ENCODE measurements at regions not wholly inside any gene's neighbourhood (a gene's known extent, or its start where the extent isn't known, plus 50 kb on each side); places are given as distances from the start of the nearest gene placed in this dataset.

DNA sequence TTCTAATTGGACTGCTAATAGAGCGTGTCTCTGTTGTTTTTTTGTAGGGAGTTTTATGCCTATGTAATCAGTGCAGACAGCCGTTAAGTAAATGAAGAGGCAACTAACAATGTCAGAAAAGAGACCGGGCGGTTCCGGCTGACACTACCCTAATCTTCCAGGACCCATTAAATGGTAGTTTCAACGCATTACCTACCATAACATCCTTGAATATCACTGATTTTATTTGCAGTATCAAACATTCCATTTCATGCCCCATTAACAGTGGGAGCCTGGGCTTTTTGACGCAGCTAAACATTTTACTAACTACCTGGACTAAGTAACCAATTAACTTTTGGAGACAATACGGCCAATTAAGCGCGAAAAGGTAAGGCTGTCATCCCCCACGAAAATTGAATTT lies 832.9 kb upstream of the NR2F2 start:
- DNase-seq = no peak

DNA sequence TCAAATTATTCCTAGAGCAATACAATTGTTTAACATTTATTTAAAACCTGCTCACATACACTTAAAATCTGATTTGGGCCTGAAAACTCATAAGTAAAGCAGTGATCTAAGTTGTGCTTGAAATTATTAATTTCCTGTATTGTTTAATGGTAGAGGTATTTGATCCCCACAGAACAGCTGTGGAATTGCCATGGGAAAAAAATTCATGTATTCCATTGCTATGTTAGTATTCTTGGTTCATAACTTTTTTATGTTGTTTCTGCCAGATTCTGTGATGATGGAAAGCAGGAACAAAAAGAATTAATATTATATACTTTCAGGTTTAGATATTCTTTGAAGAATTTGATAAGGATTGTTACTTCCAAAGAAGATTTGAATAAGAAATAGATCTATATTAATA lies 831.5 kb upstream of the NR2F2 start:
- no peak for DNase-seq

DNA sequence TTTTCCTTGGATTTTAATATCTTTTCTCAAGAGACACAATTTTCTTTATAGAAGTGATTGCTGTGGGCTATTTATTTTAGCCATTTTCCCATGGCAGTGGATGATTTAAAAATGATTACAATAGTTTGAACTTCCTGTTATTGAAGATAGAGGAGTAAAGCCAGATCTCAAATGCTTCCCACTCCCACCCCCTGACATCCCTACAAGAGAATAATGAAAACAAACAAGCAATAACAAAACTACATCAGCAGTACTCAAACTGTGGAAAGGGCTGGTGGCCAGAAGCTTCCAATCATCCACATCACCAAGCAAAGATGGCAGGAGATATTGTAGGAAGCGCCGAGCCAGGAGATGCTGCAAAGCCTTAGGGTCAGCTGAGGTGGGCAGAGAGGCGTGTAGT lies 831.1 kb upstream of the NR2F2 start:
- DNase-seq = no peak

DNA sequence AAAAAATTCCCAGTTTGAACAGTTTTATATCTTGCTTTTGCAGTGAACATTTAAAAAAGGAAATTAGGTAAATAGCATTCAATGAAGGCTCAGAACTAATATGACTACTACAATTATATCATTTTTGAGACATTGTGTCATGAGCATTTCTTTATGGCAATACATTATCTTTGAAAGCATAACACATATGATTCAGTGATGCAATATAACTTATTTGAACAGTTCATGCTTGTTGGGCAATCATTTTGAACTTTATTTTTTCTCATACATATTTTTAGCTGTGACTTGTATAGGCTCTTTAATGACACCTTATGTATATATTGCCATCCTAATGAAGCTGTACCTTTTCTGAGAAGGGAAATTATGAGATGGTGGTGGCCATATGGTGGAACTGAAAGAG lies 828.6 kb upstream of the NR2F2 start:
- no peak for DNase-seq

DNA sequence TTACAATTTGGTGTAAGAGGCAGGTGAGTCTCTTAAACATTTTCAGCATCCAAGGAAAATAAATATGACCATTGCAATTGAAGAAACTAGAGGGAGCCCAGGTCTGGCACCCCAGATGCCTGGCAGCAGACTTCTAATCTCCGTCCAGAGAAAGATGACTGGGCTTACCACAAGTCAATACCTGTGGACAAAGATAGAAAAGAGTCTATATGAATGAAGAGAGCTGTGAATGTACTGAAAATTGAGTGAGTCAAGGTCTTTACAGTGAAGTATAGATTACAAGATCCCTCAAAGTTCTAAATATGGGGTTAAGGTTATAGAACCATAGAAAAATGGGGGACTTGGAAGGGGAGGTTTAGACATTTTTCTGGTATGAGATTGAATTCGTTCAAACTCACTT lies 827.4 kb upstream of the NR2F2 start:
- no peak for DNase-seq

DNA sequence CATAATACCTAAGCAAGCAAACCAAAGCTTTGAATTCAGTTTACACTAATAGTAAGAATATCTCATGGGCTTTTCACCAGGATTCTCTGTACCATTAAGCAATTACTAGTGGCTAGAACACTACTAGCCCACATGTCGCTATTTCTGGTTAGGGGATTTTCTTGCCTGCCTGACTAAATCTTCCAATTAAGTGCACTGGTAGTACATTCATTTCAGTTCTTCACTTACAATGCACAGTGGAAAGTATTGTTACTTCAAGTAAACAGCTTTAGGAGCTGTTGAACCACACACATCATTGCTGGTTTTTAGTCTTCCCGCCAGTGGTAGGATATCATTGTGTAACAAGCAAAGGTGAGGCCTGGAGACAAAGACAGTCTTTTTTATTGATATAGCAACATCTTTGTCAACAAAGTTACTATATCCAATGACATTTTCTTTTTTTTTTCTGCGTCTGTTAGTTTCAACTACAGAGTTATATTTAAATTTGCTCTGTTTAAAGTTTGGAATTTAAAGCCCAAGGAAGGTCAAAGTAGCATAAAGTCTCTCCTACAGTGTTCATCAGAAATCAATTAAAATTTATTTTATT lies 826.8 kb upstream of the NR2F2 start:
- DNase-seq = no peak

DNA sequence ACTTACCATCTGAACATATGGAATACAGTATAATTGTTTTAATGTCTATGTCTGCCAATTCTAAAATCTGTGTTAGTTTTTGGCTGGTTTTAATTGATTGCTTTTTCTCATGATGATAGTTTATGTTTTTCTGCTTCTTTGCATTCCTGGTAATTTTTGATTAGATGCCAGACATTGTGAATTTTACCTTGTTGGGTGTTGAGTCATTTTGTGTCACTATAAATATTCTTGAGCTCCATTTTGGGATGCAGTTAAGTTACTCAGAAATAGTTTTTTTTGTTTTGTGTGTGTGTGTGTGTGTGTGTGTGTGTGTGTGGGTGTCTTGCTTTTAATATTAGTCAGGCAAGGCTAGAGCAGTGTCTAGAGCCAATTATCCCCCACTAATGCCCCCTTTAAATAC lies 818.8 kb upstream of the NR2F2 start:
- DNase-seq = no peak

DNA sequence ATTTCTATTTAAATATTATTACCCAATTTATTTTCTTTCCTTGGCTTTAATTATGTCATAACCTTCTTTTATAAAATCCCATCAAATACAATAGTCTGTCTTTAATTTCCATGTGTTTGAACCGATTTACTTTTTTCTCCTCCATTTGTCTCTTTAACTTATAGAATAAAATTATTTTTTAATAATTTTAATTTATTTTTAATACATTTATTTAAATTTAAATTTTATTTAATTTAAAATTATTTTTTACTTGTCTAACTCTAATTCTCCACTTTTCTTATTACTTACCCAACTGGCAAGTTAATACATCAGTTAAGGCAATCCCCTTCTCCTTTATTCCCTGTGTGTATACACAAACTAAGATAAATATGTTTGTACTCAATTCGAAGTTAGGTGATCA lies 817.6 kb upstream of the NR2F2 start:
- DNase-seq = no peak

DNA sequence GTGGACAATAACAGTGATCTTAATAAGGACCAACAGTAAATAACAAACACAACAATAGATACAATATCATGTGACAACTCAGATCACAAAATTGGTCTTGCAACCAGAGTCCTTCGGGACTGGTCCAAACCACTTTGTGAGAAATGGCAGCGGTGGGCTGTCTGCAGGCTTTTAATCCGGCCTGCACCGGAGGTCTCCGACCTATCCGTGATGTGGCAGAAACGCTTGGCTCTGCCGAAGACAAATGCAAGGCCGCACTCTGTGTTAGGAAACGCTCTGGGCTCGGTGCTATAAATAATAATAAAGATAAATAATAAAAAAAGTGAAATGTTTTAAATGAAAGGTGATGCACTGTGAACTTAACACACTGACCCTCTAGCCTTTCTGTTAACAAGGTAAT lies 810.6 kb upstream of the NR2F2 start:
- DNase-seq = no peak

DNA sequence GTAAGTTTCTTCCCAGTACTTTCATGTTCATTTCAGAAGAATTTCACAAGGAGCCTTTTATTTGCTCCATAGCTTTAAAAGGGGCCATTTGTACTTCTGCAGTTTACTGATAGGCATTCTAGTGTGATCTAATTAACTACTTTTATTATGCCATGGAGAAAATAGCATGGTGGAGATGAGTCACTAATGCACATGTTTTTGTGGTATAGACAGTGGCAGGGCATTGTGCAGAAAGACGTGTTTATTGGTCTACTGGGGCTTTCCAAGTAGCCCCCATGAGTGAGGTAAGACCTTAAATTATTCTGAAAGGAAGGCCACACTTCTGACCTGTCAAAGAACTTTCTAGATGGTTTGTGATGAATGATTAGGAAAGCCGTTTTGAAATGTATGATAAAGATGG lies 810.0 kb upstream of the NR2F2 start:
- no peak for DNase-seq

DNA sequence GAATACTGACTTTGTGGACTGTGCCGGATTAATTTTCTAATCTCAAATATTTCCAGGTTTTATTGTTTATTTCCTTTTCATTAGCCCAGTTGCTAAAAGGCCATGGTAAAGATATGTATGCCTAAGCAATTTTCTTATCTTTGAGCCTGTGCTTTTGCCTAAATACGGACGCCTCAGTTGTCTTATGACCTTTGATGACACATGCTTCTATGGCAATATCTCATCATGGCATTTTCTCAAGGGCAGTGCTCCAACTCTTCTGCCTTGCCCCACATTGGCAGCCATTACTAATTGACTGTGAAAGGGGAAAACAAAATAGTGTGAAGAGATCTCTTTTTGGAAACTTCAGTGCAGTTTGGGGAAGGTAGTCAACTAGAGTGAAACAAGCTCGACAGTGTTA lies 809.6 kb upstream of the NR2F2 start:
- DNase-seq = no peak

DNA sequence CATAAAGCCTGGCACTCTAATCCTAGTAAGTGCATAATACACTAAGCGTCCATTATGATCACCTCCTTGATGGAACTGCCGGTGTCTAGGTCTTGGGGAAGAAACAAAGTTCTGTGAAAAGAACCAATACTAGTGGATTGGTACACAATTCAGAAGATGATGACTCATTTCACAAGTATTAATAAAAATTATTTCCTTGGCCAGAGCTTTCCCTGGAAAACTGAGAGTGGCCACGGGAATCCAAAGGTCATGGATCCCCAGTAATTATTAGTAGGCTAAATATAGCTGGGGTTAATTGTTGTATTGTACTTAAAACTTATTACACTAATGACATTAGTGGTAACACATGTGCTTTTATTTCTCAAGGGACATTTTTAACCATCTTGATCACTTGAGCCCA lies 808.0 kb upstream of the NR2F2 start:
- no peak for DNase-seq

DNA sequence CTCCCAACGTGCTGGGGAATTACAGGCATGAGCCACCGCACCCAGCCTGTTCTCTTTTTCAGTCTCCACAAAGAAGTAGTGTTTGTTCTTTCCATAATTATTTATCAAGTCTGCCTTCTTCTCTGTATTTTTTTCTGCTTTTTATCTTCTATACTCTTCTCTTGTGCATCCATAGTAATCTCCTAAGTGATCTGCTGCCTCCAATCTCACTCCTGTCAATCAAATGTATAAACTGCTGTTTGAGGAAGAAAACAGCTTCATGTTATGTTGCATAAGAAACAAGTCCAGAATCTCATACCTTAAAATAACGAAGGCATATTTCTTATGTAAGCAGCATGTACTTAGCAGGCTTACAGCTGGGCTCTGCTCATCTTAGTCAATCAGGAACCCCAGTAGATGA lies 801.6 kb upstream of the NR2F2 start:
- no peak for DNase-seq

DNA sequence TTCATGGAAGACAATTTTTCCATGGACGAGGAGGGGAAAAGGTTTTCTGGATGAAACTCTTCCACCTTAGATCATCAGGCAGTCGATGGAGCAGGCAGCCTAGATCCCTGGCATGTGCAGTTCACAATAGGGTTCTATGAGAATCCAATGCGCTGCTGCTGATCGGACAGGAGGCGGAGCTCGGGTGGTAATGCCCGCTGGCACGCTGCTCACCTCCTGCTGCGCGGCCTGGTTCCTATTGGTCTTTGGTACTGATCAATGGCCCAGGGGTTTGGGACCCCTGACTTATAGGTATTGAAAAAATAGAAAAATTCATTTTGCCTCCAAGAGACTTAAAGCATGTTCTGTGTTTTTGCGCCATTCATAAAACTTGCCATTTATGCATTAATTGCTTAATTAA lies 793.9 kb upstream of the NR2F2 start:
- no peak for DNase-seq

DNA sequence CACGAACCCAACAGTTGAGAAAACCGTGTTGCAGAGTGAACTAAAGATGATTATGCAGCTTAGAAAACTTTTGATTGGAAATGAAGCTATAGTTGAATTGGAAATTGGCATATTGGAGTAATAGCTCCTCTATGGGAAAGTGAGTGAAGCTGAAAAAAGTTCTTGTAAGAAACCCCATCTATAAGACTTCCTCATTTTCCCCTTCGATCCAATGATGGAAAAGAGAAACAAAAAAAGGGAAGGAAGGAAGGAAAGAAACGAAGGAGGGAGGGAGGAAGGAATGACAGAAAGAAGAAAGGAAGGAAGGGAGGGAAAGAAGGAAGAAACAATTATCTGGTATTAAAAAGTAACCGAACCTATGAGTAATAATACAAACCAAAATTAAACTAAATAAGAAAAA lies 791.8 kb upstream of the NR2F2 start:
- DNase-seq = no peak

DNA sequence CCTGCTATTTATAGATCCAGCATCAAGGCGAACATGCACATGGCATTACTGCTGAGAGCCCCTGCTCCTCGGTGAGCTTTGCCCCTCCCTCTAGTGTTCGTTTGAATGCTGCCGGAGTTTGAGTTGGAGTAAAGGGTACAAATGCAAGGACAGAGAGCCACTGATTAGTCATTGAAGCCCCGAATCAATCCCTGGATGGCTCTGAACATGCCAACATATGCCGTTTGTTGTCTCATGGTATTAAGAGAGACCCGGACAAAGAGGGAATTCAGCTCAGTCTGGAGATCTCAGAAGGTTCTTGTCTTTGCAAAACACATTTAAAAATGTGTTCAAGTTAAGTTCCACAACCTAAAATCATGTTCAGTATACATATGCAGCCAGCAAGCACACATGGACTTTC lies 789.2 kb upstream of the NR2F2 start:
- no peak for DNase-seq

DNA sequence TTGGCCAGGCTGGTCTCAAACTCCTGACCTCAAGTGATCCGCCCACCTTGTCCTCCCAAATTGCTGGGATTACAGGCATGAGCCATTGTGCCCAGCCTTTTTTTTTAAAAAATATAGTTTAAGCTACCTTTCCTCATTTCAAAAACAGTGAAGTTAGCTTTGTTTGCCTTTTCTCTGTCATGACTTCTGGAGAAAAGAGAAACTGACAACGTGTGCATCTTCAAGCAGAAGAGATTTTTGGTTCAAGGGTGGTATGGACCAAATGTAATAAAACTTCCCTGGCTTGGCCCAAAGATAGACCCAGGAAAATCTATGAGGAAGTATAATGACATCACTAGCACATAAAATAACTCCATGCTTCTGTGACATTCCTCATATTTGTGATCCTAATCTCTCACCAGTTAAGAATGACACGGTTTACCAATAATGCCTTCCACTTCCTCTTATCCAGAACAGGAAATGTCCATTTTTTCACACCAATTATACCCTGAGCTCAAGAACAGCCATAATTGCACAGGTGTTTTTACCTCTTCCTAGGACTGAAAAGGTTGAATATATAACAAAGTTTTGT lies 781.2 kb upstream of the NR2F2 start:
- DNase-seq = no peak

DNA sequence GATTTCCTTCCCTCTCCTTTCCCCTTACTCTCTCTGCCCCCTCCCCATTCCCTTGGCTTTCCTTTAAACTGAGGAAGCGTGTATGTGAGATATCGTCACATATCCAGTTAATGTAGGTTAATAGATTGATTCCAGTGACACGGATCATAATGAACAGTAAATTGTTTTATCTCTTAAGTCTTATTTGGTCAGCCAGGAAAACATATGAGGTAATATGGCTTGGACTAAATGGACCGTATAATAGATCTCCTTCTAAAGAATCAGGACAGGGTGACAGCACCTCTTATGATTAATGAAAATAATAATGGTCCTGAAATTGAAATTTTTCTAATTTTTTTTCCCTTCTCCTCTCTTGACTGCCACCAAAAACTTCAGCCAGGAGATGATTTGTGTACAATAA lies 779.8 kb upstream of the NR2F2 start:
- DNase-seq = no peak

DNA sequence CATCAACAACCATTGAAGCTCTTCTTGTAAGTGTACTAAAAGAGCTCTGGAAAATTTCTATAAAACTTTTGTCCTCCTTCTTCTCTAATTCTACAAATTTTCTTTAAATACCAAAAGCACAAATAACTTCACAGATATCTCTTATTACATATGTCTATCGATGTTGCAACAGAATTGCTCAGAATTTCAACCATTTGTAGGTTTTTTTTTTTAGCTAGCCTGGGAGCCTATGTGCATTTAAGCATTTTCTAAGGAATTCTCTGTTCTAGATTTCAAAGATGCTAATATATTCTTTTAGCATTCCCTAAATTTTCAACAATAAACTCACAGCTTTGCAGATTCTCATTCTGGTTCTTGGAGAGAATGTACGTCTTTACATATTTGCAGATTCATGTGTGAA lies 774.3 kb upstream of the NR2F2 start:
- DNase-seq = no peak

DNA sequence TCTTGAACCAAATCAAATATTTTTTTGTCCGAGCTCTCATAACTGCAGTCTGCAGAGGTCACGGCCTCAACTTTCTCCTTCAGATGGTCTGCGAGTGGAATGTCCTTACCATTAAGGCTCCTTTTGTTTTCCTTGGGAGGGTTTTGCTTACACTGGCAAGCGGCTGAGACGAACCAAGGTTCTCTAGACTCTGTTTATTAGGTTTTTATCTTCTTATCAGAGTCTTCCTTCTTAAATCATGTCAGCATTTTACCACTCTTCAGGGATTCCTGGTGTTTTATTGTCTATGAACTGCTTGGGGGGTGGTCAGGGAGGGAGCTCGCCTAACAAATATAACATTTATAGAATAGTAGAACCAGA lies 773.7 kb upstream of the NR2F2 start:
- no peak for DNase-seq

DNA sequence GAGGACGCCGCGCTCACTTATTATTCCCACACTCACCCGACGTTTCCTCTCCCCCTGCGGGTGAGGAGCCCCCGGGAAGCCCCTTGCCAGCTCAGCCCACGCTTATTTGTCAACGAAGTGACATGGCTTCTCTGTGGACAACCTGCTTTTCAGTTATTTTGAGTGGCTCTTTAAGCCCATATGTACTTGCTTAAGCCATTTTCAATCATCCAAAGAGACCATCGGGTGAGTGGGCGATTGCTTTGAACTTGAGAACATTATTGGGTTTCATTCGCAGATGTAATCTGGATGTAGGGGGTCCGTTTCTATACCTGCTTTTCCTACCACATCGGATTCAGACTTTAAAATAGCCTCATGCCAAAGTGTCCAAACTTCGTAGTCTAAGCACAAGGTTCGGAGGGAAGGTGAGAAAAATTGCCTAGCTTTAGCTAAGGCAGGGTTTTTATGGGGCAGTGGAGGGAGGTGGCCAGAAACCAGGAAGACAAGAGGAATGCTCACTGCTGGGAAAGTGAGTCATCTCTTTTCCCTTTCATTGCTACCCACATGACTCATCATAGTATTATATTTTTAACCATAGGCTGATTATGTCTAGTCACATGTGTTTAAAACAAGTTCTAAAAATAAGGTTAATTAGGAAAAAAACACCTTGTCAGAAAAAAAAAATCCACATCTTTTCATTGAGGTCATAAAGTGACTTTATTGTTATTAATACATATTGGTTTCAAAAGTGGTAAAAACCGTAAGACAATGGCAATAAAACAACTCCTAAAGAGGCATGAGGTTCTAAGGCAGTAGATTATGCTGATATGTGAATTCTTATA lies 773.1 kb upstream of the NR2F2 start:
- no peak for DNase-seq

DNA sequence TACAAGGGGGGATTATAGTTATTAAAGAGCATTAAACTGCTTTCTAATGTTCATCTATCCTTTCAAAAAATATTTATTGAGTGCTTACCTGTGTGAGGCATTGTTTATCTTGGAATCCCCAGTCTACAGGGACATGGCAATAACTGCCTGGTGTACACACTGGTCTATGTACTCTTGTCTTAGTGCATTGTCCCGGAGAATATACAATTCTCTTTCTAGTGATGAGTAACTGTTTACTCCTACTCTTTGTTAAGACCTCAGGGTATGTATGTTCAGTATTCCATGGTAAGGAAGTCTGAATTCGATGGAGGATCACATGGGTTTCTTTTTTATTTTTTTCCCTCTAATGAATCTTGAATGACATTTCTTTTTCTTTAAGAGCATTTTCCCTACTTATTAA lies 772.4 kb upstream of the NR2F2 start:
- no peak for DNase-seq

DNA sequence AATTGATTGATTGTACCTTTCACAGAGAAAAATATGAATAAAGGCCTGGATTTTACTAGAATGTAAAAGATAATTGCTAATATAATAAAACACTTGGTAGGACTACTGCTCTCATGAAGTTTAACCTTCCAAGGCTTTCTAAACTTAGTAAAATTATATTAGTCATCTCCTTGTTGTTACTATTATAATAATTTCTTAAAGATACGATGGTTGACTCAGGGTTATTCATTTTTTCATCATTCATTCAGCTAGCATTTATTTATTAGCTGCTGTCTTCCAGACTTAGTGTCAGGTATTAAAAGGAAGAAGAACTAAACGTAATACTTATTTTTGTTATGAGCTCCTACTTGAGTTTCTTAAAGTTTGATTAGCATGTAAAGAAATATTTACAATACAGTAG lies 771.6 kb upstream of the NR2F2 start:
- DNase-seq = no peak

DNA sequence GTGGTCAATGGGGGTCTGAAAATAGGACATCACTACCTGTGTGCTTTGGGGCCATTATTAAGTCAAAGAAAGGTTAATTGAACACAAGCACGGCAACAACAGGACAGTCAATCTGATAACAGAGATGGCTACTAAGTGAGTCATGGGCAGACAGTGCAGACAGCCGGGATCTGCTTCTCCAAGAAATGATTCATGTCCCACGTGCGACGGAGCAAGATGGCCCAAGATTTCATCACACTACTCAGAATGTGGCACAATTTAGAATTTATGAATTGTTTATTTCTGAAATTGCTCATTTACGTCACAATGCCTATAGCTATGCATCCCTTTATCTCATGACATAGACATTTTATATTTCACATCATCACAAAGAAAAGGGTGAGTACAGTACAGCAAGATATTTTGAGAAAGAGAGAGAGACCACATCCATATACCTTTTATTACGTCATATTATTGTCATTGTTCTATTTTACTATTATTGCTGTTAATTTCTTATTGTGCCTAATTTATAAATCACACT lies 770.6 kb upstream of the NR2F2 start:
- DNase-seq = no peak

Data from right lung (tissue), 2 donors.